Keratinocyte (primary cell): ENCODE measurements at regions not wholly inside any gene's neighbourhood (a gene's known extent, or its start where the extent isn't known, plus 50 kb on each side); places are given as distances from the start of the nearest gene placed in this dataset.

Source experiments
- DNase-seq: peaks from one replicate; pipeline ENCODE4 v3.0.0-alpha.2; 2011; ENCODE audit warnings: low read depth, missing footprints, low spot score
- FAIRE-seq: peaks from 2 replicates; lab custom pipeline; 2011; peaks lifted over from hg19 to GRCh38; lab: Jason Lieb, UNC
- H2AFZ ChIP-seq: 2 replicates; pipeline ENCODE4 v1.6.0; 2012; ENCODE audit warnings: low read length, control low read depth, inconsistent platforms; ENCODE audit not compliant: control insufficient read depth
- H3K27ac ChIP-seq: 2 replicates; pipeline ENCODE4 v1.5.1; 2011; ENCODE audit warnings: low read length; ENCODE audit not compliant: control insufficient read depth, insufficient read depth
- H3K27me3 ChIP-seq: 3 replicates; pipeline ENCODE4 v1.6.0; 2011; ENCODE audit warnings: low read length; ENCODE audit not compliant: control insufficient read depth, insufficient read depth; ENCODE audit errors: extremely low read depth
- H3K36me3 ChIP-seq, 2 experiments: 2 replicates in 1 of 2; 3 replicates in 1 of 2; pipeline ENCODE4 v1.5.1; 2011; ENCODE audit warnings: low read length in 2 of 2, mild to moderate bottlenecking in 1 of 2; ENCODE audit not compliant: control insufficient read depth in 2 of 2, insufficient read depth in 2 of 2; ENCODE audit errors: extremely low read depth in 1 of 2
- H3K4me1 ChIP-seq: 3 replicates; pipeline ENCODE4 v1.5.1; 2011; ENCODE audit warnings: low read length; ENCODE audit not compliant: control insufficient read depth, insufficient read depth; ENCODE audit errors: extremely low read depth
- H3K4me2 ChIP-seq: 3 replicates; pipeline ENCODE4 v1.6.0; 2011; ENCODE audit warnings: low read depth, low read length; ENCODE audit not compliant: control insufficient read depth, insufficient read depth; ENCODE audit errors: extremely low read depth
- H3K4me3 ChIP-seq, 3 experiments: fragments of 200-600 bp in 1 of 3; sonication (generic) in 1 of 3; 2 replicates in 2 of 3; 3 replicates in 1 of 3; pipeline ENCODE4 v1.5.1; 2011 to 2016; ENCODE audit warnings: low read length in 3 of 3, mild to moderate bottlenecking in 3 of 3, control low read depth in 2 of 3, inconsistent platforms in 1 of 3, low read depth in 1 of 3, mixed read lengths in 1 of 3, mixed run types in 1 of 3, moderate library complexity in 1 of 3; ENCODE audit not compliant: control insufficient read depth in 2 of 3, insufficient read depth in 2 of 3; ENCODE audit errors: extremely low read depth in 1 of 3
- H3K79me2 ChIP-seq: 2 replicates; pipeline ENCODE4 v1.6.0; 2012; ENCODE audit warnings: low read length; ENCODE audit not compliant: control insufficient read depth, insufficient read depth
- H3K9ac ChIP-seq: 3 replicates; pipeline ENCODE4 v1.6.0; 2011; ENCODE audit warnings: low read length; ENCODE audit not compliant: control insufficient read depth, insufficient read depth; ENCODE audit errors: extremely low read depth
- H3K9me1 ChIP-seq: 3 replicates; pipeline ENCODE4 v1.6.0; 2011; ENCODE audit warnings: low read length; ENCODE audit not compliant: control insufficient read depth, insufficient read depth; ENCODE audit errors: extremely low read depth
- H3K9me3 ChIP-seq: 2 replicates; pipeline ENCODE4 v1.5.1; 2012; ENCODE audit warnings: low read depth, low read length; ENCODE audit not compliant: control insufficient read depth
- H4K20me1 ChIP-seq: 3 replicates; pipeline ENCODE4 v1.6.0; 2011; ENCODE audit warnings: low read length; ENCODE audit not compliant: control insufficient read depth, insufficient read depth; ENCODE audit errors: extremely low read depth
- CTCF ChIP-seq, 3 experiments: IDR thresholded peaks in 1 of 3; conservative IDR thresholded peaks in 1 of 3; optimal IDR thresholded peaks in 1 of 3; 2 replicates in 2 of 3; 3 replicates in 1 of 3; pipeline versions ENCODE3 to v1.5.1; 2011; ENCODE audit warnings: low read length in 3 of 3, mild to moderate bottlenecking in 3 of 3, moderate library complexity in 2 of 3, control low read depth in 1 of 3, inconsistent platforms in 1 of 3; ENCODE audit not compliant: insufficient read depth in 2 of 3; ENCODE audit errors: extremely low read depth in 1 of 3
- EZH2 ChIP-seq: IDR thresholded peaks from one replicate; pipeline ENCODE4 v1.6.1; 2012; ENCODE audit warnings: inconsistent platforms, mild to moderate bottlenecking, low read length, moderate library complexity
- dilution Hi-C: fragments of 300-500 bp; cut with MboI; formaldehyde crosslinking; loops from one replicate; pipeline ENCODE4 v1.7.0; 2020; ENCODE audit warnings: low sequenced_read_pairs; ENCODE audit not compliant: extremely low pct_ligation_motif_present

- peak overlapping the region; percentile 25 for H3K4me2 ChIP-seq
- no peaks in the 10 kb centered on the region for H3K9me3 ChIP-seq
- H2AFZ ChIP-seq = no peak overlapping the region
- no peak overlapping the region for H3K9ac ChIP-seq
- dilution Hi-C loops = no loop called here
- DNase-seq (no peak), FAIRE-seq (no peak)
- H3K79me2 ChIP-seq = no peaks in the 10 kb centered on the region
- H3K36me3 ChIP-seq = no peaks in the 10 kb centered on the region
- H3K27me3 ChIP-seq = no peaks in the 10 kb centered on the region
- H3K4me1 ChIP-seq = peaks cover 11% of the 10 kb centered on the region
- H4K20me1 ChIP-seq = no peaks in the 10 kb centered on the region
- H3K27ac ChIP-seq = peak overlapping the region; percentile 6
- H3K4me3 ChIP-seq = no peak overlapping the region
- no peaks in the 10 kb centered on the region for H3K9me1 ChIP-seq
- no peak for TF ChIP-seq CTCF (optimal IDR thresholded peaks at IDR 0.05 in 1 of 3, IDR thresholded peaks at IDR 0.05 in 1 of 3, conservative IDR thresholded peaks at IDR 0.05 in 1 of 3; ENCODE audit: extremely low read depth in 1 of 3, insufficient read depth in 2 of 3, low read length in 3 of 3)
- TF ChIP-seq EZH2 = no peak
Observed at GRCh38 chr3:115245899-115246298, 98.8 kb upstream of the ZBTB20 start.

GRCh38 chr3:115246461-115247020 is 99.5 kb upstream of the ZBTB20 start:
- H3K27ac ChIP-seq = no peak overlapping the region
- H3K79me2 ChIP-seq = no peaks in the 10 kb centered on the region
- DNase-seq = no peak
- no peaks in the 10 kb centered on the region for H3K27me3 ChIP-seq
- H3K9me3 ChIP-seq = no peaks in the 10 kb centered on the region
- FAIRE-seq = no peak
- no peaks in the 10 kb centered on the region for H4K20me1 ChIP-seq
- peaks cover 16% of the 10 kb centered on the region for H3K4me1 ChIP-seq
- H3K36me3 ChIP-seq = no peaks in the 10 kb centered on the region
- no peak overlapping the region for H2AFZ ChIP-seq
- dilution Hi-C loops = no loop called here
- H3K9me1 ChIP-seq = no peaks in the 10 kb centered on the region
- no peak overlapping the region for H3K4me2 ChIP-seq
- H3K9ac ChIP-seq = no peak overlapping the region
- H3K4me3 ChIP-seq = no peak overlapping the region
- TF ChIP-seq EZH2 = no peak

- Histone ChIP-seq H3K27me3 (no peaks in the 10 kb centered on the region), H3K9me3 (no peaks in the 10 kb centered on the region), H3K9ac (no peak overlapping the region), H3K9me1 (no peaks in the 10 kb centered on the region), H4K20me1 (no peaks in the 10 kb centered on the region), H3K36me3 (no peaks in the 10 kb centered on the region), H2AFZ (no peak overlapping the region), H3K4me3 (no peak overlapping the region), H3K4me2 (no peak overlapping the region), H3K79me2 (no peaks in the 10 kb centered on the region), H3K4me1 (peaks cover 17% of the 10 kb centered on the region), H3K27ac (no peak overlapping the region)
- TF ChIP-seq EZH2 (no peak), CTCF (optimal IDR thresholded peaks at IDR 0.05 in 1 of 3, IDR thresholded peaks at IDR 0.05 in 1 of 3, conservative IDR thresholded peaks at IDR 0.05 in 1 of 3; ENCODE audit: extremely low read depth in 1 of 3, insufficient read depth in 2 of 3, low read length in 3 of 3) (no peak)
- FAIRE-seq (no peak), DNase-seq (no peak)
- dilution Hi-C loops = no loop called here
Observed at GRCh38 chr3:115248274-115248673, 101.2 kb upstream of the ZBTB20 start.
